H1 (cell line): ENCODE measurements at regions not wholly inside any gene's neighbourhood (a gene's known extent, or its start where the extent isn't known, plus 50 kb on each side); places are given as distances from the start of the nearest gene placed in this dataset.

Source experiments
- CTCF ChIA-PET: fragments of 300-600 bp; sonication (Branson Sonifier 250); formaldehyde crosslinking; loops from one replicate; lab custom pipeline; 2021; ENCODE audit not compliant: partially characterized antibody; lab: Charles Lee
- POLR2A ChIA-PET: fragments of 300-600 bp; sonication (Branson Sonifier 250); formaldehyde crosslinking; loops from one replicate; lab custom pipeline; 2021; ENCODE audit warnings: inconsistent platforms; ENCODE audit not compliant: partially characterized antibody; lab: Charles Lee
- DNase-seq, 2 experiments: peaks; one replicate each; pipeline versions ENCODE4 v3.0.0 to v3.0.0-alpha.2; 2010 to 2022; ENCODE audit warnings: low spot score in 2 of 2, low read depth in 1 of 2, mixed read lengths in 1 of 2
- FAIRE-seq: peaks from 2 replicates; lab custom pipeline; 2011; peaks lifted over from hg19 to GRCh38; lab: Jason Lieb, UNC
- H2AFZ ChIP-seq: 2 replicates; pipeline ENCODE4 v1.8.1; 2012; ENCODE audit warnings: low read length, inconsistent platforms
- H2AK5ac ChIP-seq: 2 replicates; pipeline ENCODE4 v1.6.1; 2013; ENCODE audit warnings: low read depth, low read length
- H2BK120ac ChIP-seq: replicated peaks from 2 replicates; pipeline ENCODE3; 2013; ENCODE audit warnings: low read depth, low read length, inconsistent platforms
- H2BK12ac ChIP-seq: 2 replicates; pipeline ENCODE4 v1.6.1; 2013; ENCODE audit warnings: low read depth, low read length
- H2BK15ac ChIP-seq: 2 replicates; pipeline ENCODE4 v1.6.1; 2013; ENCODE audit warnings: low read length
- H2BK20ac ChIP-seq: 2 replicates; pipeline ENCODE4 v1.6.1; 2013; ENCODE audit warnings: low read length
- H2BK5ac ChIP-seq: 2 replicates; pipeline ENCODE4 v1.6.1; 2013; ENCODE audit warnings: low read depth, low read length
- H3K14ac ChIP-seq: 2 replicates; pipeline ENCODE4 v1.6.1; 2013; ENCODE audit warnings: inconsistent platforms; ENCODE audit not compliant: insufficient read length
- H3K18ac ChIP-seq: 2 replicates; pipeline ENCODE4 v1.6.1; 2013; ENCODE audit warnings: low read length; ENCODE audit errors: extremely low read depth
- H3K23ac ChIP-seq: 2 replicates; pipeline ENCODE4 v1.6.1; 2013; ENCODE audit warnings: inconsistent platforms; ENCODE audit not compliant: insufficient read length
- H3K23me2 ChIP-seq: 2 replicates; pipeline ENCODE4 v1.6.1; 2013; ENCODE audit warnings: low read depth, low read length
- H3K27ac ChIP-seq: 2 replicates; pipeline ENCODE4 v1.6.1; 2011; ENCODE audit warnings: low read depth, low read length, inconsistent platforms
- H3K27me3 ChIP-seq, 4 experiments: replicated peaks in 1 of 4; 1 replicate in 1 of 4; 2 replicates in 3 of 4; pipeline versions ENCODE4 v1.6.1 to v1.8.1; 2011 to 2013; ENCODE audit warnings: low read length in 3 of 4, mild to moderate bottlenecking in 3 of 4, inconsistent platforms in 2 of 4, mixed read lengths in 2 of 4, moderate library complexity in 1 of 4; ENCODE audit not compliant: control insufficient read depth in 3 of 4, insufficient read depth in 3 of 4; ENCODE audit errors: extremely low read depth in 1 of 4
- H3K36me3 ChIP-seq, 4 experiments: 2 replicates each; pipeline versions ENCODE4 v1.6.1 to v1.8.1; 2011 to 2013; ENCODE audit warnings: mild to moderate bottlenecking in 4 of 4, low read length in 3 of 4, moderate library complexity in 2 of 4, control low read depth in 1 of 4, inconsistent platforms in 1 of 4; ENCODE audit not compliant: insufficient read depth in 4 of 4, control insufficient read depth in 2 of 4
- H3K4ac ChIP-seq: replicated peaks from 2 replicates; pipeline ENCODE3; 2013; ENCODE audit warnings: low read length, low read depth, mixed read lengths, inconsistent platforms; ENCODE audit not compliant: insufficient read length
- H3K4me1 ChIP-seq, 4 experiments: replicated peaks in 1 of 4; 1 replicate in 1 of 4; 2 replicates in 3 of 4; pipeline versions ENCODE4 v1.6.1 to v1.8.1; 2011 to 2013; ENCODE audit warnings: low read length in 3 of 4, inconsistent platforms in 2 of 4, mixed read lengths in 1 of 4; ENCODE audit not compliant: insufficient read depth in 4 of 4, control insufficient read depth in 3 of 4
- H3K4me2 ChIP-seq, 2 experiments: 2 replicates each; pipeline versions ENCODE4 v1.6.1 to v1.8.1; 2011 to 2013; ENCODE audit warnings: low read depth in 2 of 2, low read length in 2 of 2, control low read depth in 1 of 2, inconsistent platforms in 1 of 2, mild to moderate bottlenecking in 1 of 2; ENCODE audit not compliant: insufficient read depth in 1 of 2
- H3K4me3 ChIP-seq, 4 experiments: fragments of 200-600, 300-600 bp in 1 of 4; sonication (generic), shearing (Covaris generic), sonication (Bioruptor Twin) in 1 of 4; 2 replicates each; pipeline versions ENCODE4 v1.5.1 to v1.8.1; 2011 to 2016; ENCODE audit warnings: low read length in 4 of 4, low read depth in 3 of 4, control low read depth in 2 of 4, inconsistent platforms in 2 of 4, mild to moderate bottlenecking in 2 of 4, mixed read lengths in 1 of 4, moderate library complexity in 1 of 4; ENCODE audit not compliant: insufficient read depth in 2 of 4; ENCODE audit errors: extremely low read depth in 1 of 4
- H3K56ac ChIP-seq: replicated peaks from 2 replicates; pipeline ENCODE3; 2013; ENCODE audit warnings: low read depth, mild to moderate bottlenecking, mixed read lengths, low read length, inconsistent platforms; ENCODE audit not compliant: insufficient read length
- H3K79me1 ChIP-seq: 2 replicates; pipeline ENCODE4 v1.6.1; 2013; ENCODE audit warnings: low read depth, low read length, control low read depth
- H3K79me2 ChIP-seq, 2 experiments: 2 replicates each; pipeline versions ENCODE4 v1.6.1 to v1.8.1; 2012 to 2013; ENCODE audit warnings: low read length in 2 of 2, mild to moderate bottlenecking in 2 of 2, inconsistent platforms in 1 of 2; ENCODE audit not compliant: insufficient read depth in 2 of 2, control insufficient read depth in 1 of 2
- H3K9ac ChIP-seq, 4 experiments: replicated peaks in 1 of 4; 1 replicate in 1 of 4; 2 replicates in 3 of 4; pipeline versions ENCODE4 v1.6.1 to v1.8.1; 2011 to 2013; ENCODE audit warnings: low read depth in 3 of 4, low read length in 3 of 4, control low read depth in 2 of 4, mild to moderate bottlenecking in 2 of 4, moderate library complexity in 2 of 4, inconsistent platforms in 1 of 4; ENCODE audit errors: extremely low read depth in 1 of 4
- H3K9me3 ChIP-seq, 2 experiments: 2 replicates each; pipeline versions ENCODE4 v1.6.1 to v1.8.1; 2012 to 2013; ENCODE audit warnings: mild to moderate bottlenecking in 2 of 2, moderate library complexity in 2 of 2, control low read depth in 1 of 2, inconsistent platforms in 1 of 2, low read depth in 1 of 2, low read length in 1 of 2, mixed read lengths in 1 of 2; ENCODE audit not compliant: insufficient read depth in 2 of 2
- H4K20me1 ChIP-seq, 2 experiments: replicated peaks in 1 of 2; 2 replicates each; pipeline versions ENCODE3 to v1.8.1; 2011 to 2013; ENCODE audit warnings: inconsistent platforms in 2 of 2, low read length in 2 of 2, mild to moderate bottlenecking in 1 of 2; ENCODE audit not compliant: insufficient read depth in 2 of 2, control insufficient read depth in 1 of 2
- H4K5ac ChIP-seq: 2 replicates; pipeline ENCODE4 v1.6.1; 2013; ENCODE audit warnings: low read length, low read depth, mixed read lengths, inconsistent platforms; ENCODE audit not compliant: insufficient read length
- H4K8ac ChIP-seq: 2 replicates; pipeline ENCODE4 v1.8.0; 2013; ENCODE audit warnings: mild to moderate bottlenecking, moderate library complexity, low read length, inconsistent platforms; ENCODE audit not compliant: insufficient read depth; ENCODE audit errors: extremely low read depth
- H4K91ac ChIP-seq: replicated peaks from 2 replicates; pipeline ENCODE3; 2013; ENCODE audit warnings: low read length, mixed read lengths, inconsistent platforms; ENCODE audit not compliant: insufficient read length
- CHD1 ChIP-seq: IDR thresholded peaks from 2 replicates; pipeline ENCODE4 v1.6.1; 2012; ENCODE audit warnings: low read depth, low read length, improper control_type of control experiment
- EP300 ChIP-seq, 2 experiments: IDR thresholded peaks; 1 replicate in 1 of 2; 2 replicates in 1 of 2; pipeline ENCODE4 v1.6.1; 2011 to 2012; ENCODE audit warnings: low read depth in 2 of 2, low read length in 2 of 2, mild to moderate bottlenecking in 2 of 2, borderline replicate concordance in 1 of 2, inconsistent platforms in 1 of 2, moderate library complexity in 1 of 2
- SAP30 ChIP-seq: fragments of 300-600 bp; sonication (generic); IDR thresholded peaks from 2 replicates; pipeline ENCODE4 v1.7.1; 2012; ENCODE audit warnings: low read length, moderate library complexity, mild to moderate bottlenecking, inconsistent platforms; ENCODE audit not compliant: insufficient read depth, insufficient replicate concordance
- TAF7 ChIP-seq: optimal IDR thresholded peaks from 2 replicates; pipeline ENCODE3; 2011; ENCODE audit warnings: low read depth, mild to moderate bottlenecking, inconsistent platforms, low read length, moderate library complexity, borderline replicate concordance
- YY1 ChIP-seq: IDR thresholded peaks from 2 replicates; pipeline ENCODE4 v1.6.1; 2011; ENCODE audit warnings: low read depth, mild to moderate bottlenecking, low read length
- WGBS, 2 experiments: shearing (Covaris generic) in 1 of 2; methylation state at CpG; one replicate each; pipeline versions ENCODE4 v1.1.6 to v1.1.7; 2013 to 2015; ENCODE audit warnings: low lambda C conversion rate in 2 of 2, mixed read lengths in 2 of 2, inconsistent platforms in 1 of 2, low coverage in 1 of 2, missing lambda C conversion rate in 1 of 2; ENCODE audit not compliant: insufficient replicate concordance in 2 of 2, insufficient coverage in 1 of 2, insufficient read length in 1 of 2; ENCODE audit errors: extremely low coverage in 1 of 2, missing lambda C conversion rate in 1 of 2; 5-methylcytosine and 5-hydroxymethylcytosine counted together

GRCh38 chr2:4412637-4413187, 709.3 kb downstream of the DCDC2C start:
- ChIA-PET POLR2A (no interaction called here), CTCF (no interaction called here)
- H2BK5ac ChIP-seq: no peak overlapping the region
- H3K4me2 ChIP-seq: no peak overlapping the region
- H4K91ac ChIP-seq: peak overlapping the region; percentile 47
- DNase-seq: no peak
- no peak overlapping the region for H4K5ac ChIP-seq
- H3K18ac ChIP-seq: no peak overlapping the region
- H2BK20ac ChIP-seq: no peak overlapping the region
- no peak overlapping the region for H3K14ac ChIP-seq
- H3K79me1 ChIP-seq: no peaks in the 10 kb centered on the region
- no peaks in the 10 kb centered on the region for H3K79me2 ChIP-seq
- 0 out of 2 replicates have a peak overlapping the region, but pooled peaks have one; percentile 70 for H2AFZ ChIP-seq
- H3K9ac ChIP-seq: no peak overlapping the region
- TF ChIP-seq EP300 (IDR thresholded peaks at IDR 0.05; ENCODE audit: borderline replicate concordance in 1 of 2, low read depth in 2 of 2, low read length in 2 of 2): no peak
- TF ChIP-seq CHD1: no peak
- TF ChIP-seq YY1: no peak
- TF ChIP-seq TAF7: no peak
- no peak for TF ChIP-seq SAP30
- no peaks in the 10 kb centered on the region for H4K20me1 ChIP-seq
- no peaks in the 10 kb centered on the region for H3K36me3 ChIP-seq
- WGBS, 2 experiments: 93% methylated on average over 9 of the region's 9 CpGs; no CpG with 5 or more reads in 1 of the 2 experiments
- no peak overlapping the region for H2BK120ac ChIP-seq
- no peaks in the 10 kb centered on the region for H3K4me1 ChIP-seq
- H3K4me3 ChIP-seq: no peak overlapping the region
- no peak overlapping the region for H2AK5ac ChIP-seq
- H3K27me3 ChIP-seq: no peaks in the 10 kb centered on the region
- H2BK15ac ChIP-seq: no peak overlapping the region
- no peak for FAIRE-seq
- no peak overlapping the region for H3K27ac ChIP-seq
- no peak overlapping the region for H3K4ac ChIP-seq
- H4K8ac ChIP-seq: peak overlapping the region; percentile 74; the same call in 1 of the 2 replicates
- H3K9me3 ChIP-seq: no peaks in the 10 kb centered on the region
- no peak overlapping the region for H2BK12ac ChIP-seq
- H3K23ac ChIP-seq: no peak overlapping the region
- H3K23me2 ChIP-seq: peaks cover 5% of the 10 kb centered on the region; the same call in 1 of the 2 replicates
- no peak overlapping the region for H3K56ac ChIP-seq
